ENCODE measurements at regions not wholly inside any gene's neighbourhood (a gene's known extent, or its start where the extent isn't known, plus 50 kb on each side); places are given as distances from the start of the nearest gene placed in this dataset.
"Not testable (repeated sequence)": the region's sequence is repeated elsewhere in the genome, so short reads cannot be mapped to it uniquely, and the experiment has no call there.

GRCh38 chrX:150231368-150231767 is 131.7 kb upstream of the MAMLD1 start:
- H3K9me3 ChIP-seq (ENCODE audit: control insufficient read depth, low read depth, low read length); H4K91ac ChIP-seq (ENCODE audit: insufficient read length, low read depth, low read length); H4K5ac ChIP-seq (ENCODE audit: insufficient read length, low read depth, low read length); H2AFZ ChIP-seq (ENCODE audit: low read length); H3K23me2 ChIP-seq (ENCODE audit: insufficient read length, low read depth, low read length, poor library complexity, severe bottlenecking); H2BK120ac ChIP-seq (ENCODE audit: low read depth, low read length, poor library complexity, severe bottlenecking); H3K27ac ChIP-seq (ENCODE audit: insufficient read length, low read depth, low read length); H3K27me3 ChIP-seq (ENCODE audit: insufficient read depth, low read length); H3K79me1 ChIP-seq (ENCODE audit: insufficient read depth, low read depth, low read length, poor library complexity, severe bottlenecking); H3K23ac ChIP-seq (ENCODE audit: insufficient read length, low read depth, low read length); H3K9ac ChIP-seq (ENCODE audit: extremely low read depth, insufficient read length, low read length); H2BK12ac ChIP-seq (ENCODE audit: insufficient read length, low read depth, low read length); H3K36me3 Mint-ChIP-seq (ENCODE audit: insufficient read depth in 1 of 3, low read depth in 3 of 3); H3K4me1 ChIP-seq (ENCODE audit: insufficient read depth, low read length); H3K79me2 ChIP-seq (ENCODE audit: insufficient read depth, low read length); H2BK15ac ChIP-seq (ENCODE audit: low read depth, low read length); H2AK5ac ChIP-seq (ENCODE audit: insufficient read length, low read length); H3K18ac ChIP-seq (ENCODE audit: insufficient read length, low read depth, low read length); H3K27ac Mint-ChIP-seq; H3K56ac ChIP-seq (ENCODE audit: insufficient read length, low read depth, low read length); H3K4me2 ChIP-seq (ENCODE audit: insufficient read depth, insufficient read length, low read length); H2BK5ac ChIP-seq (ENCODE audit: insufficient read length, low read length); H2BK20ac ChIP-seq (ENCODE audit: low read depth, low read length, poor library complexity, severe bottlenecking); H3T11ph ChIP-seq (ENCODE audit: low read length); H3K4me3 Mint-ChIP-seq; H3K4me1 Mint-ChIP-seq; H4K20me1 ChIP-seq (ENCODE audit: control insufficient read depth, insufficient read depth, insufficient read length); H3K4ac ChIP-seq (ENCODE audit: low read depth, low read length); H3K14ac ChIP-seq (ENCODE audit: insufficient read depth, low read length); DNase-seq; H4K8ac ChIP-seq (replicated peaks; ENCODE audit: insufficient read length, low read depth, low read length): not testable (repeated sequence)
- peaks cover 70 to 76% of the 10 kb centered on the region in 2 experiments for H3K9me3 Mint-ChIP-seq
- H3K27me3 Mint-ChIP-seq (ENCODE audit: low read depth) = peaks cover 43% of the 10 kb centered on the region
- no CpG with 5 or more reads among the region's 6 CpGs for WGBS (ENCODE audit: extremely low coverage, insufficient read length, low lambda C conversion rate)

GRCh38 chrX:150232222-150232621 is 130.9 kb upstream of the MAMLD1 start:
- H3K18ac ChIP-seq (ENCODE audit: insufficient read length, low read depth, low read length); H4K20me1 ChIP-seq (ENCODE audit: control insufficient read depth, insufficient read depth, insufficient read length); H3K9me3 ChIP-seq (ENCODE audit: control insufficient read depth, low read depth, low read length); H2BK20ac ChIP-seq (ENCODE audit: low read depth, low read length, poor library complexity, severe bottlenecking); H3K23me2 ChIP-seq (ENCODE audit: insufficient read length, low read depth, low read length, poor library complexity, severe bottlenecking); H2AFZ ChIP-seq (ENCODE audit: low read length); H3K9ac ChIP-seq (ENCODE audit: extremely low read depth, insufficient read length, low read length); H3K4ac ChIP-seq (ENCODE audit: low read depth, low read length); H2BK12ac ChIP-seq (ENCODE audit: insufficient read length, low read depth, low read length); H3K79me1 ChIP-seq (ENCODE audit: insufficient read depth, low read depth, low read length, poor library complexity, severe bottlenecking); H3K56ac ChIP-seq (ENCODE audit: insufficient read length, low read depth, low read length); H4K5ac ChIP-seq (ENCODE audit: insufficient read length, low read depth, low read length); H3K4me1 ChIP-seq (ENCODE audit: insufficient read depth, low read length); H3K27ac Mint-ChIP-seq; H3K4me3 Mint-ChIP-seq; H3K27ac ChIP-seq (ENCODE audit: insufficient read length, low read depth, low read length); H3K36me3 Mint-ChIP-seq (ENCODE audit: insufficient read depth in 1 of 3, low read depth in 3 of 3); H4K8ac ChIP-seq (replicated peaks; ENCODE audit: insufficient read length, low read depth, low read length); H3K27me3 ChIP-seq (ENCODE audit: insufficient read depth, low read length); DNase-seq; H3K23ac ChIP-seq (ENCODE audit: insufficient read length, low read depth, low read length); H4K91ac ChIP-seq (ENCODE audit: insufficient read length, low read depth, low read length); H3K4me2 ChIP-seq (ENCODE audit: insufficient read depth, insufficient read length, low read length); H3K4me1 Mint-ChIP-seq; H3T11ph ChIP-seq (ENCODE audit: low read length); H2AK5ac ChIP-seq (ENCODE audit: insufficient read length, low read length); H3K79me2 ChIP-seq (ENCODE audit: insufficient read depth, low read length); H2BK120ac ChIP-seq (ENCODE audit: low read depth, low read length, poor library complexity, severe bottlenecking); H2BK5ac ChIP-seq (ENCODE audit: insufficient read length, low read length); H2BK15ac ChIP-seq (ENCODE audit: low read depth, low read length); H3K14ac ChIP-seq (ENCODE audit: insufficient read depth, low read length): not testable (repeated sequence)
- no CpG with 5 or more reads among the region's 5 CpGs for WGBS (ENCODE audit: extremely low coverage, insufficient read length, low lambda C conversion rate)
- Mint-ChIP-seq H3K9me3 (peaks cover 65 to 71% of the 10 kb centered on the region in 2 experiments), H3K27me3 (ENCODE audit: low read depth) (peaks cover 35% of the 10 kb centered on the region)
